ENCODE measurements at regions not wholly inside any gene's neighbourhood (a gene's known extent, or its start where the extent isn't known, plus 50 kb on each side); places are given as distances from the start of the nearest gene placed in this dataset.
"Not testable (repeated sequence)": the region's sequence is repeated elsewhere in the genome, so short reads cannot be mapped to it uniquely, and the experiment has no call there.

GRCh38 chr22:42196454-42196853 is 65.8 kb upstream of the CYP2D6 start:
- FAIRE-seq (no peak), DNase-seq (ENCODE audit: insufficient read length, low spot score) (no peak)
- TF ChIP-seq PAX5 (IDR thresholded peaks at IDR 0.05; ENCODE audit: insufficient read depth, low read length, severe bottlenecking) (no peak), TAF1 (IDR thresholded peaks at IDR 0.05; ENCODE audit: low read depth, low read length) (no peak), SPI1 (IDR thresholded peaks at IDR 0.05; ENCODE audit: low read depth, low read length) (no peak), POU2F2 (IDR thresholded peaks at IDR 0.05; ENCODE audit: low read depth, low read length) (no peak), POLR2A (IDR thresholded peaks at IDR 0.05; ENCODE audit: low read depth, low read length) (no peak), POLR2AphosphoS5 (IDR thresholded peaks at IDR 0.05; ENCODE audit: low read depth, low read length) (no peak)

GRCh38 chr22:42194953-42195352 is 64.3 kb upstream of the CYP2D6 start:
- DNase-seq (ENCODE audit: insufficient read length, low spot score) = no peak
- TF ChIP-seq PAX5 (IDR thresholded peaks at IDR 0.05; ENCODE audit: insufficient read depth, low read length, severe bottlenecking) (no peak), POLR2A (IDR thresholded peaks at IDR 0.05; ENCODE audit: low read depth, low read length) (no peak), POU2F2 (IDR thresholded peaks at IDR 0.05; ENCODE audit: low read depth, low read length) (no peak), TAF1 (IDR thresholded peaks at IDR 0.05; ENCODE audit: low read depth, low read length) (no peak), SPI1 (IDR thresholded peaks at IDR 0.05; ENCODE audit: low read depth, low read length) (no peak), POLR2AphosphoS5 (IDR thresholded peaks at IDR 0.05; ENCODE audit: low read depth, low read length) (no peak)
- no peak for FAIRE-seq

- FAIRE-seq (no peak), DNase-seq (ENCODE audit: insufficient read length, low spot score) (no peak)
- no peak for TF ChIP-seq SPI1 (IDR thresholded peaks at IDR 0.05; ENCODE audit: low read depth, low read length)
- no peak for TF ChIP-seq POLR2AphosphoS5 (IDR thresholded peaks at IDR 0.05; ENCODE audit: low read depth, low read length)
- TF ChIP-seq PAX5 (IDR thresholded peaks at IDR 0.05; ENCODE audit: insufficient read depth, low read length, severe bottlenecking) = no peak
- no peak for TF ChIP-seq POU2F2 (IDR thresholded peaks at IDR 0.05; ENCODE audit: low read depth, low read length)
- no peak for TF ChIP-seq TAF1 (IDR thresholded peaks at IDR 0.05; ENCODE audit: low read depth, low read length)
- no peak for TF ChIP-seq POLR2A (IDR thresholded peaks at IDR 0.05; ENCODE audit: low read depth, low read length)
Observed at GRCh38 chr22:42194104-42194851, 63.7 kb upstream of the CYP2D6 start.

GRCh38 chr22:42192547-42192946 is 61.9 kb upstream of the CYP2D6 start:
- DNase-seq (ENCODE audit: insufficient read length, low spot score) (no peak), FAIRE-seq (no peak)
- no peak for TF ChIP-seq SPI1 (IDR thresholded peaks at IDR 0.05; ENCODE audit: low read depth, low read length)
- no peak for TF ChIP-seq PAX5 (IDR thresholded peaks at IDR 0.05; ENCODE audit: insufficient read depth, low read length, severe bottlenecking)
- TF ChIP-seq POU2F2 (IDR thresholded peaks at IDR 0.05; ENCODE audit: low read depth, low read length) = no peak
- no peak for TF ChIP-seq POLR2AphosphoS5 (IDR thresholded peaks at IDR 0.05; ENCODE audit: low read depth, low read length)
- TF ChIP-seq POLR2A (IDR thresholded peaks at IDR 0.05; ENCODE audit: low read depth, low read length) = no peak
- no peak for TF ChIP-seq TAF1 (IDR thresholded peaks at IDR 0.05; ENCODE audit: low read depth, low read length)

- FAIRE-seq (peak; percentile 75), DNase-seq (ENCODE audit: insufficient read length, low spot score) (no peak)
- TF ChIP-seq POU2F2 (IDR thresholded peaks at IDR 0.05; ENCODE audit: low read depth, low read length) (no peak), POLR2AphosphoS5 (IDR thresholded peaks at IDR 0.05; ENCODE audit: low read depth, low read length) (no peak), POLR2A (IDR thresholded peaks at IDR 0.05; ENCODE audit: low read depth, low read length) (no peak), SPI1 (IDR thresholded peaks at IDR 0.05; ENCODE audit: low read depth, low read length) (no peak), TAF1 (IDR thresholded peaks at IDR 0.05; ENCODE audit: low read depth, low read length) (no peak), PAX5 (IDR thresholded peaks at IDR 0.05; ENCODE audit: insufficient read depth, low read length, severe bottlenecking) (no peak)
Observed at GRCh38 chr22:42190274-42190673, 59.7 kb upstream of the CYP2D6 start.

GRCh38 chr22:42189761-42190160 is 59.2 kb upstream of the CYP2D6 start:
- no peak for TF ChIP-seq POLR2AphosphoS5 (IDR thresholded peaks at IDR 0.05; ENCODE audit: low read depth, low read length)
- no peak for DNase-seq (ENCODE audit: insufficient read length, low spot score)
- FAIRE-seq = no peak

- FAIRE-seq (no peak), DNase-seq (ENCODE audit: insufficient read length, low spot score) (no peak)
- TF ChIP-seq TAF1 (IDR thresholded peaks at IDR 0.05; ENCODE audit: low read depth, low read length) = no peak
- TF ChIP-seq POLR2AphosphoS5 (IDR thresholded peaks at IDR 0.05; ENCODE audit: low read depth, low read length) = no peak
- TF ChIP-seq SPI1 (IDR thresholded peaks at IDR 0.05; ENCODE audit: low read depth, low read length) = no peak
- TF ChIP-seq POLR2A (IDR thresholded peaks at IDR 0.05; ENCODE audit: low read depth, low read length) = no peak
- TF ChIP-seq POU2F2 (IDR thresholded peaks at IDR 0.05; ENCODE audit: low read depth, low read length) = no peak
- no peak for TF ChIP-seq PAX5 (IDR thresholded peaks at IDR 0.05; ENCODE audit: insufficient read depth, low read length, severe bottlenecking)
Observed at GRCh38 chr22:42188808-42189447, 58.3 kb upstream of the CYP2D6 start.

GRCh38 chr22:42187646-42188045 is 57.0 kb upstream of the CYP2D6 start:
- TF ChIP-seq POU2F2 (IDR thresholded peaks at IDR 0.05; ENCODE audit: low read depth, low read length) = no peak
- no peak for FAIRE-seq
- no peak for DNase-seq (ENCODE audit: insufficient read length, low spot score)

- FAIRE-seq (no peak), DNase-seq (ENCODE audit: insufficient read length, low spot score) (no peak)
- TF ChIP-seq POLR2A (IDR thresholded peaks at IDR 0.05; ENCODE audit: low read depth, low read length) = no peak
- no peak for TF ChIP-seq POLR2AphosphoS5 (IDR thresholded peaks at IDR 0.05; ENCODE audit: low read depth, low read length)
- no peak for TF ChIP-seq POU2F2 (IDR thresholded peaks at IDR 0.05; ENCODE audit: low read depth, low read length)
- TF ChIP-seq TAF1 (IDR thresholded peaks at IDR 0.05; ENCODE audit: low read depth, low read length) = no peak
- no peak for TF ChIP-seq PAX5 (IDR thresholded peaks at IDR 0.05; ENCODE audit: insufficient read depth, low read length, severe bottlenecking)
- no peak for TF ChIP-seq SPI1 (IDR thresholded peaks at IDR 0.05; ENCODE audit: low read depth, low read length)
Observed at GRCh38 chr22:42185915-42186439, 55.4 kb upstream of the CYP2D6 start.

GRCh38 chr22:42184852-42185251 is 54.2 kb upstream of the CYP2D6 start:
- TF ChIP-seq POU2F2 (IDR thresholded peaks at IDR 0.05; ENCODE audit: low read depth, low read length) (no peak), PAX5 (IDR thresholded peaks at IDR 0.05; ENCODE audit: insufficient read depth, low read length, severe bottlenecking) (no peak), TAF1 (IDR thresholded peaks at IDR 0.05; ENCODE audit: low read depth, low read length) (no peak), SPI1 (IDR thresholded peaks at IDR 0.05; ENCODE audit: low read depth, low read length) (no peak), POLR2A (IDR thresholded peaks at IDR 0.05; ENCODE audit: low read depth, low read length) (no peak), POLR2AphosphoS5 (IDR thresholded peaks at IDR 0.05; ENCODE audit: low read depth, low read length) (no peak)
- DNase-seq (ENCODE audit: insufficient read length, low spot score) (no peak), FAIRE-seq (peak; percentile 65)

- DNase-seq (ENCODE audit: insufficient read length, low spot score) = not testable (repeated sequence)
- peak; percentile 40 for FAIRE-seq
Observed at GRCh38 chr22:42183461-42184059, 53.0 kb upstream of the CYP2D6 start.
